Adrenal gland (tissue), 9 donors: ENCODE measurements at regions not wholly inside any gene's neighbourhood (a gene's known extent, or its start where the extent isn't known, plus 50 kb on each side); places are given as distances from the start of the nearest gene placed in this dataset.

Experiments
- DNase-seq, 7 donors: peaks; one replicate each; pipeline ENCODE4 v3.0.0-alpha.2; 2019 to 2020
- H3K27ac ChIP-seq, 5 donors: fragments of 200-600 bp; sonication (generic) in 4 of 5; 1 replicate in 3 of 5; 2 replicates in 2 of 5; pipeline versions ENCODE4 v1.5.1 to v1.8.0; 2016 to 2020; ENCODE audit warnings: mild to moderate bottlenecking in 1 of 5
- H3K27me3 ChIP-seq: fragments of 200-600 bp; 2 replicates; pipeline ENCODE4 v1.8.0; 2021
- H3K36me3 ChIP-seq, 2 donors: fragments of 200-600 bp; replicated peaks in 1 of 2; 1 replicate in 1 of 2; 2 replicates in 1 of 2; pipeline versions ENCODE4 v1.5.1 to v1.8.0; 2018 to 2022
- H3K4me1 ChIP-seq, 2 donors: fragments of 200-600 bp; replicated peaks in 1 of 2; 1 replicate in 1 of 2; 2 replicates in 1 of 2; pipeline versions ENCODE4 v1.5.1 to v1.8.0; 2018 to 2021
- H3K4me3 ChIP-seq, 4 donors: fragments of 200-600 bp; sonication (generic) in 3 of 4; one replicate each; pipeline ENCODE4 v1.5.1; 2016 to 2018
- H3K9me3 ChIP-seq, 3 donors: fragments of 200-600 bp; sonication (generic) in 1 of 3; replicated peaks in 1 of 3; 1 replicate in 2 of 3; 2 replicates in 1 of 3; pipeline versions ENCODE4 v1.5.1 to v1.8.0; 2016 to 2021
- CTCF ChIP-seq, 6 experiments: fragments of 450-650 bp in 4 of 6; fragments of 200-600 bp in 2 of 6; sonication (generic) in 1 of 6; IDR thresholded peaks; 1 replicate in 5 of 6; 2 replicates in 1 of 6; pipeline versions ENCODE4 v1.5.1 to v1.8.0; 2016 to 2021; ENCODE audit warnings: antibody characterized with exemption in 6 of 6, mild to moderate bottlenecking in 2 of 6, moderate library complexity in 1 of 6
- POLR2A ChIP-seq, 2 donors: fragments of 450-650 bp; IDR thresholded peaks; one replicate each; pipeline ENCODE4 v1.6.1; 2017; ENCODE audit warnings: antibody characterized with exemption in 2 of 2, mild to moderate bottlenecking in 2 of 2, moderate library complexity in 1 of 2
- WGBS, 4 donors: extraction: QIAGEN DNeasy Blood & Tissue Kit in 2 of 4; methylation state at CpG; one replicate each; pipeline versions ENCODE4 v1.1.5 to v1.1.7; 2013 to 2017; 5-methylcytosine and 5-hydroxymethylcytosine counted together
- intact Hi-C, 2 donors: fragments of 100-400 bp; cut with DNase I; formaldehyde crosslinking; loops; one replicate each; pipeline versions ENCODE4 v1.14.1 to v1.15.0; 2022 to 2023
- donor health status: healthy with polysubstance abuse.
- donor health status: Bipolar disorder and iron deficiency.
- donor health status: DM: yes; HTN: yes; CAD: no.
- donor health status: DM: no; HTN: no; CAD: no.
- donor health status: DM: no; HTN: no; CAD: no.

- H3K36me3 ChIP-seq: no peaks in the 10 kb centered on the region
- H3K9me3 ChIP-seq: no peaks in the 10 kb centered on the region
- H3K4me3 ChIP-seq: no peak overlapping the region
- no peaks in the 10 kb centered on the region for H3K4me1 ChIP-seq
- no peak for DNase-seq
- intact Hi-C loops: no loop called here
- H3K27ac ChIP-seq: no peak overlapping the region
- 35 to 59% (median 46%) methylated on average over 4 of the region's 4 CpGs for WGBS, 4 donors
- no peak for TF ChIP-seq CTCF (IDR thresholded peaks at IDR 0.05)
- TF ChIP-seq POLR2A (IDR thresholded peaks at IDR 0.05): no peak
- no peaks in the 10 kb centered on the region for H3K27me3 ChIP-seq
These were observed 352.5 kb downstream of the KIF4B start for GRCh38 chr5:155366096-155366495.

- Histone ChIP-seq H3K9me3 (no peaks in the 10 kb centered on the region), H3K27me3 (no peaks in the 10 kb centered on the region), H3K4me1 (no peaks in the 10 kb centered on the region), H3K27ac (no peak overlapping the region), H3K36me3 (no peaks in the 10 kb centered on the region), H3K4me3 (no peak overlapping the region)
- WGBS, 4 donors: 74 to 89% (median 81%) methylated on average over 4 of the region's 4 CpGs
- intact Hi-C loops: no loop called here
- no peak for DNase-seq
- TF ChIP-seq CTCF (IDR thresholded peaks at IDR 0.05): no peak
- TF ChIP-seq POLR2A (IDR thresholded peaks at IDR 0.05): no peak
These were observed 354.3 kb downstream of the KIF4B start for GRCh38 chr5:155367841-155368240.

GRCh38 chr5:155368490-155368889 is 354.9 kb downstream of the KIF4B start:
- TF ChIP-seq POLR2A (IDR thresholded peaks at IDR 0.05): no peak
- TF ChIP-seq CTCF (IDR thresholded peaks at IDR 0.05): no peak
- Histone ChIP-seq H3K4me1 (no peaks in the 10 kb centered on the region), H3K36me3 (no peaks in the 10 kb centered on the region), H3K9me3 (no peaks in the 10 kb centered on the region), H3K27ac (no peak overlapping the region), H3K4me3 (no peak overlapping the region), H3K27me3 (no peaks in the 10 kb centered on the region)
- no peak for DNase-seq
- intact Hi-C loops: no loop called here
- 59 to 82% (median 69%) methylated on average over 1 of the region's 1 CpG for WGBS, 4 donors

GRCh38 chr5:155380480-155380879 is 366.9 kb downstream of the KIF4B start:
- WGBS, 4 donors: 51 to 60% (median 58%) methylated on average over 3 of the region's 3 CpGs
- no peaks in the 10 kb centered on the region for H3K4me1 ChIP-seq
- H3K9me3 ChIP-seq: no peaks in the 10 kb centered on the region
- no peaks in the 10 kb centered on the region for H3K36me3 ChIP-seq
- intact Hi-C loops: no loop called here
- TF ChIP-seq POLR2A (IDR thresholded peaks at IDR 0.05) (no peak), CTCF (IDR thresholded peaks at IDR 0.05) (no peak)
- DNase-seq: no peak
- H3K4me3 ChIP-seq: no peak overlapping the region
- H3K27me3 ChIP-seq: no peaks in the 10 kb centered on the region
- H3K27ac ChIP-seq: no peak overlapping the region
